GM12878 (cell line): ENCODE measurements at regions not wholly inside any gene's neighbourhood (a gene's known extent, or its start where the extent isn't known, plus 50 kb on each side); places are given as distances from the start of the nearest gene placed in this dataset.

Source experiments
- CEBPB ChIP-seq, 2 experiments: fragments of 150-350 bp in 1 of 2; IDR thresholded peaks; 2 replicates each; pipeline ENCODE4 v1.6.1; 2012 to 2014; ENCODE audit warnings: low read depth in 2 of 2, low read length in 2 of 2, borderline replicate concordance in 1 of 2, inconsistent platforms in 1 of 2
- EP300 ChIP-seq, 2 experiments: fragments of 150-350 bp in 1 of 2; IDR thresholded peaks; 2 replicates each; pipeline ENCODE4 v1.6.1; 2011 to 2012; ENCODE audit warnings: low read depth in 2 of 2, low read length in 2 of 2, borderline replicate concordance in 1 of 2, improper control_type of control experiment in 1 of 2, inconsistent platforms in 1 of 2; ENCODE audit not compliant: control insufficient read depth in 1 of 2
- EZH2 ChIP-seq: IDR thresholded peaks from 2 replicates; pipeline ENCODE4 v1.6.1; 2012; ENCODE audit warnings: low read depth, mild to moderate bottlenecking, control low read depth, inconsistent platforms, low read length, borderline replicate concordance; ENCODE audit not compliant: control insufficient read depth
- MTA2 ChIP-seq: fragments of 450-650 bp; IDR thresholded peaks from 2 replicates; pipeline ENCODE4 v1.6.1; 2016; ENCODE audit warnings: low read depth, mild to moderate bottlenecking, moderate library complexity
- NBN ChIP-seq: fragments of 450-650 bp; IDR thresholded peaks from 2 replicates; pipeline ENCODE4 v1.6.1; 2016
- POLR2A ChIP-seq: IDR thresholded peaks from 2 replicates; pipeline ENCODE4 v1.6.1; 2011; ENCODE audit warnings: low read depth, mild to moderate bottlenecking, low read length
- REST ChIP-seq: IDR thresholded peaks from 2 replicates; pipeline ENCODE4 v1.6.1; 2012; ENCODE audit warnings: mild to moderate bottlenecking, low read depth, low read length
- TBL1XR1 ChIP-seq: IDR thresholded peaks from 2 replicates; pipeline ENCODE4 v1.6.1; 2012; ENCODE audit warnings: low read depth, low read length, improper control_type of control experiment
- TF ChIP-seq, protein P1 (sequence below): fragments of 150-350 bp; IDR thresholded peaks from 2 replicates; pipeline ENCODE4 v1.6.1; 2016; ENCODE audit warnings: low read depth, low read length
- TF ChIP-seq, protein P2 (sequence below): IDR thresholded peaks from 2 replicates; pipeline ENCODE4 v1.6.1; 2012; ENCODE audit warnings: low read depth, low read length, improper control_type of control experiment
- TF ChIP-seq, protein P3 (sequence below), 3 experiments: IDR thresholded peaks in 2 of 3; conservative IDR thresholded peaks in 1 of 3; 2 replicates each; pipeline ENCODE4 v1.5.1; 2011; ENCODE audit warnings: low read depth in 3 of 3, low read length in 3 of 3, mild to moderate bottlenecking in 3 of 3, control low read depth in 2 of 3, moderate library complexity in 2 of 3, inconsistent platforms in 1 of 3, mixed read lengths in 1 of 3; ENCODE audit not compliant: control insufficient read depth in 2 of 3, insufficient read depth in 1 of 3; ENCODE audit errors: extremely low read depth in 1 of 3

- TF ChIP-seq, protein P1, sequence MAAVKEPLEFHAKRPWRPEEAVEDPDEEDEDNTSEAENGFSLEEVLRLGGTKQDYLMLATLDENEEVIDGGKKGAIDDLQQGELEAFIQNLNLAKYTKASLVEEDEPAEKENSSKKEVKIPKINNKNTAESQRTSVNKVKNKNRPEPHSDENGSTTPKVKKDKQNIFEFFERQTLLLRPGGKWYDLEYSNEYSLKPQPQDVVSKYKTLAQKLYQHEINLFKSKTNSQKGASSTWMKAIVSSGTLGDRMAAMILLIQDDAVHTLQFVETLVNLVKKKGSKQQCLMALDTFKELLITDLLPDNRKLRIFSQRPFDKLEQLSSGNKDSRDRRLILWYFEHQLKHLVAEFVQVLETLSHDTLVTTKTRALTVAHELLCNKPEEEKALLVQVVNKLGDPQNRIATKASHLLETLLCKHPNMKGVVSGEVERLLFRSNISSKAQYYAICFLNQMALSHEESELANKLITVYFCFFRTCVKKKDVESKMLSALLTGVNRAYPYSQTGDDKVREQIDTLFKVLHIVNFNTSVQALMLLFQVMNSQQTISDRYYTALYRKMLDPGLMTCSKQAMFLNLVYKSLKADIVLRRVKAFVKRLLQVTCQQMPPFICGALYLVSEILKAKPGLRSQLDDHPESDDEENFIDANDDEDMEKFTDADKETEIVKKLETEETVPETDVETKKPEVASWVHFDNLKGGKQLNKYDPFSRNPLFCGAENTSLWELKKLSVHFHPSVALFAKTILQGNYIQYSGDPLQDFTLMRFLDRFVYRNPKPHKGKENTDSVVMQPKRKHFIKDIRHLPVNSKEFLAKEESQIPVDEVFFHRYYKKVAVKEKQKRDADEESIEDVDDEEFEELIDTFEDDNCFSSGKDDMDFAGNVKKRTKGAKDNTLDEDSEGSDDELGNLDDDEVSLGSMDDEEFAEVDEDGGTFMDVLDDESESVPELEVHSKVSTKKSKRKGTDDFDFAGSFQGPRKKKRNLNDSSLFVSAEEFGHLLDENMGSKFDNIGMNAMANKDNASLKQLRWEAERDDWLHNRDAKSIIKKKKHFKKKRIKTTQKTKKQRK = no peak
- no peak for TF ChIP-seq POLR2A
- TF ChIP-seq, protein P2, sequence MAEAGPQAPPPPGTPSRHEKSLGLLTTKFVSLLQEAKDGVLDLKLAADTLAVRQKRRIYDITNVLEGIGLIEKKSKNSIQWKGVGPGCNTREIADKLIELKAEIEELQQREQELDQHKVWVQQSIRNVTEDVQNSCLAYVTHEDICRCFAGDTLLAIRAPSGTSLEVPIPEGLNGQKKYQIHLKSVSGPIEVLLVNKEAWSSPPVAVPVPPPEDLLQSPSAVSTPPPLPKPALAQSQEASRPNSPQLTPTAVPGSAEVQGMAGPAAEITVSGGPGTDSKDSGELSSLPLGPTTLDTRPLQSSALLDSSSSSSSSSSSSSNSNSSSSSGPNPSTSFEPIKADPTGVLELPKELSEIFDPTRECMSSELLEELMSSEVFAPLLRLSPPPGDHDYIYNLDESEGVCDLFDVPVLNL = no peak
- no peak for TF ChIP-seq CEBPB (IDR thresholded peaks at IDR 0.05; ENCODE audit: borderline replicate concordance in 1 of 2, low read depth in 2 of 2, low read length in 2 of 2)
- TF ChIP-seq TBL1XR1 = no peak
- TF ChIP-seq, protein P3, sequence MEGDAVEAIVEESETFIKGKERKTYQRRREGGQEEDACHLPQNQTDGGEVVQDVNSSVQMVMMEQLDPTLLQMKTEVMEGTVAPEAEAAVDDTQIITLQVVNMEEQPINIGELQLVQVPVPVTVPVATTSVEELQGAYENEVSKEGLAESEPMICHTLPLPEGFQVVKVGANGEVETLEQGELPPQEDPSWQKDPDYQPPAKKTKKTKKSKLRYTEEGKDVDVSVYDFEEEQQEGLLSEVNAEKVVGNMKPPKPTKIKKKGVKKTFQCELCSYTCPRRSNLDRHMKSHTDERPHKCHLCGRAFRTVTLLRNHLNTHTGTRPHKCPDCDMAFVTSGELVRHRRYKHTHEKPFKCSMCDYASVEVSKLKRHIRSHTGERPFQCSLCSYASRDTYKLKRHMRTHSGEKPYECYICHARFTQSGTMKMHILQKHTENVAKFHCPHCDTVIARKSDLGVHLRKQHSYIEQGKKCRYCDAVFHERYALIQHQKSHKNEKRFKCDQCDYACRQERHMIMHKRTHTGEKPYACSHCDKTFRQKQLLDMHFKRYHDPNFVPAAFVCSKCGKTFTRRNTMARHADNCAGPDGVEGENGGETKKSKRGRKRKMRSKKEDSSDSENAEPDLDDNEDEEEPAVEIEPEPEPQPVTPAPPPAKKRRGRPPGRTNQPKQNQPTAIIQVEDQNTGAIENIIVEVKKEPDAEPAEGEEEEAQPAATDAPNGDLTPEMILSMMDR (IDR thresholded peaks at IDR 0.05 in 2 of 3, conservative IDR thresholded peaks at IDR 0.05 in 1 of 3; ENCODE audit: control insufficient read depth in 2 of 3, extremely low read depth in 1 of 3, insufficient read depth in 1 of 3, low read depth in 3 of 3, low read length in 3 of 3) = no peak
- no peak for TF ChIP-seq MTA2
- TF ChIP-seq EP300 (IDR thresholded peaks at IDR 0.05; ENCODE audit: borderline replicate concordance in 1 of 2, control insufficient read depth in 1 of 2, low read depth in 2 of 2, low read length in 2 of 2) = no peak
- TF ChIP-seq NBN = no peak
- TF ChIP-seq REST = no peak
- TF ChIP-seq EZH2 = no peak
These were observed 98.0 kb upstream of the MBL2 start for GRCh38 chr10:52870562-52870961.
